ENCODE measurements at regions not wholly inside any gene's neighbourhood (a gene's known extent, or its start where the extent isn't known, plus 50 kb on each side); places are given as distances from the start of the nearest gene placed in this dataset.

GRCh38 chr5:39822020-39822419 lies 397.2 kb upstream of the DAB2 start:
- FAIRE-seq, result no peak

DNA sequence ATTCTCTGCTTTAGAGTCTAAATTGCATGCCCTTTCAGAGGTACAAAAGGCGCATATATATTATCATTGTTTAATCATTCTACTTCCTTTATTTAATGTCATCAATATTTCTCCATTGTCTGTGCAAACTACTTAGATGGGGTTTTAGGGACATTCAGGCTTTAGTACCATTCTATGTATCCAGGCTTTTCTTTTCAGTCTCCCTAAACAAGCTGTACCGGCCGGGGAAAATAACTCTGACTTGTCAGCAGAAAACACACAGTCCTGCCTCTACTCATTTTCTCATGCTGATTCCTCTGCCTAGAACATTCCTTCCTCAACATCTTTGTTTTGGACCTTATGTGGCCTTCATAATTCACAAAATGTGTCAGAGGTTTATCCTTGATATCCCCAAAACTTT lies 392.1 kb upstream of the DAB2 start:
- no peak for TF ChIP-seq CTCF (IDR thresholded peaks at IDR 0.05; ENCODE audit: insufficient read depth, missing control alignments)
- DNase-seq (ENCODE audit: insufficient read length, low spot score) (no peak), FAIRE-seq (no peak)

More at GRCh38 chr5:39822020-39822419, 397.2 kb upstream of the DAB2 start:
- DNase-seq (ENCODE audit: insufficient read length, low spot score), result no peak
- TF ChIP-seq CTCF (IDR thresholded peaks at IDR 0.05; ENCODE audit: insufficient read depth, missing control alignments), result no peak

- no peak for TF ChIP-seq CTCF (IDR thresholded peaks at IDR 0.05; ENCODE audit: insufficient read depth, missing control alignments)
These were observed 391.5 kb upstream of the DAB2 start for GRCh38 chr5:39816156-39816845.

DNA sequence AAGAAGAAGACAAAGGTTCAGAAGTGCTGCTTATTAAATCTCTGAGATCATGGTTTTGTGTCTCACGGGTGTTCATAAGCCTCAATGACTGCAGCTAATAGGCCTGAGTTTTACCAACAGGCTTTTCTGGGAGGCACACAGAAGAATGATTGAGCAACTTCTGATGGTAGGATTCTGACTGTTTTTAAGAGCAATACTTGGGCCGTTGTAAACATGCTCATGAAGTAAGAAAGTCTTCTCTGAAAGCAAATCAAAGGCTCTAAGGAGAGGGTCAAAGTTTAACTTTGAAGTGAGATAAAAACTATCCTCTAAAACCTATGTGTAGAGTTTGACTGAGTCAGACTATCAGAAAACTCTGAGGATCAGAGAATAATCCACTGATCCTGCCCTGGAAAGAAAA lies 390.9 kb upstream of the DAB2 start:
- no peak for DNase-seq (ENCODE audit: insufficient read length, low spot score)
- FAIRE-seq, result no peak
- no peak for TF ChIP-seq CTCF (IDR thresholded peaks at IDR 0.05; ENCODE audit: insufficient read depth, missing control alignments)

More at GRCh38 chr5:39816156-39816845, 391.5 kb upstream of the DAB2 start:
- no peak for FAIRE-seq
- DNase-seq (ENCODE audit: insufficient read length, low spot score), result no peak

DNA sequence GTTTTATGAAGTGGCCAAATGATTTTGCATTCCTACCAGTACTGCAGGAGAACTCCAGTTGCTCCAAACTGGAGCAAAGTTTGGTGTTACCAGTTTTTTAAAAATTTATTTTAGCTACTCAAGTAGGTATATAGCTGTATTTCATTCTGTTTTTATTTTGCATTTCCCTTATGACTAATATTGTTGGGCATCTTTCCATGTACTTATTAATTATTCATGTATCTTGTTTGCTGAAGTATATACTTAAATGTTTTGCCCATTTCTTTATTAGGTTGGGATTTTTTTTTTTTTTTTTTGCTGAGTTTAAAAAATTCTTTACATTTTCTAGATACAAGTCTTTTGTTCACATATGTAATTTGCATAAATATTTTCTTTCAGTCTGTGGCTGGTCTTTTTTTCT lies 386.6 kb upstream of the DAB2 start:
- TF ChIP-seq CTCF (IDR thresholded peaks at IDR 0.05; ENCODE audit: insufficient read depth, missing control alignments), result no peak
- no peak for DNase-seq (ENCODE audit: insufficient read length, low spot score)
- no peak for FAIRE-seq

GRCh38 chr5:39808656-39809055 lies 383.9 kb upstream of the DAB2 start:
- no peak for TF ChIP-seq CTCF (IDR thresholded peaks at IDR 0.05; ENCODE audit: insufficient read depth, missing control alignments)
- no peak for FAIRE-seq
- DNase-seq (ENCODE audit: insufficient read length, low spot score), result no peak

DNA sequence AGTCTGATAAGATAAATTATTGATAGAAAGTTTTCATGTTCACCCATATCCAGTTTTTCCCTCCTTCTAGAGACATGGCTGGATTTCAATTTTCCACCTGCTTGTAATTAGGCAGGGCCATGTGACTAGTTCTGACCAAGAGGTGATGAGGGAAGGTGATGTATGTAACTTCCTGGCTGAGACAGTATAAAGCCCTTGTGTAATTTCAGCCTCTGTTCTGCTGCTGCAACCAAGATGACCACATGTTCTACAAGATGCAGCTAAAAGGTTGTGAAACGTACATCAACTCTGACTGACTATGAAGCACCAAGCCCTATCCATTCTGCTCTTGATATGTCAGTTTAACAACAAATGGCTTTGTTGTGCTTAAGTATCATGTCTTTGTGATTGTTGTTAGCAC lies 376.5 kb upstream of the DAB2 start:
- no peak for DNase-seq (ENCODE audit: insufficient read length, low spot score)
- TF ChIP-seq CTCF (IDR thresholded peaks at IDR 0.05; ENCODE audit: insufficient read depth, missing control alignments), result no peak
- no peak for FAIRE-seq
